Stomach (tissue), 8 donors: ENCODE measurements at regions not wholly inside any gene's neighbourhood (a gene's known extent, or its start where the extent isn't known, plus 50 kb on each side); places are given as distances from the start of the nearest gene placed in this dataset.

Source experiments
- DNase-seq, 2 donors: peaks; one replicate each; pipeline versions ENCODE4 v3.0.0 to v3.0.0-alpha.2; 2013 to 2019
- H3K27ac ChIP-seq, 5 donors: fragments of 200-600 bp in 4 of 5; sonication (generic) in 4 of 5; one replicate each; pipeline ENCODE4 v1.5.1; 2013 to 2019; ENCODE audit warnings: mild to moderate bottlenecking in 1 of 5, moderate library complexity in 1 of 5
- H3K27me3 ChIP-seq, 3 donors: fragments of 200-600 bp; sonication (generic); one replicate each; pipeline ENCODE4 v1.5.1; 2017 to 2019; ENCODE audit warnings: mixed run types in 1 of 3
- H3K36me3 ChIP-seq, 4 donors: fragments of 200-600 bp; sonication (generic); 1 replicate in 3 of 4; 2 replicates in 1 of 4; pipeline ENCODE4 v1.5.1; 2016 to 2019
- H3K4me1 ChIP-seq, 4 donors: fragments of 200-600 bp; sonication (generic); one replicate each; pipeline ENCODE4 v1.5.1; 2016 to 2019
- H3K4me3 ChIP-seq, 4 donors: fragments of 200-600 bp; sonication (generic) in 3 of 4; one replicate each; pipeline ENCODE4 v1.5.1; 2016 to 2019; ENCODE audit warnings: mild to moderate bottlenecking in 1 of 4
- H3K9me3 ChIP-seq, 4 donors: fragments of 200-600 bp; sonication (generic); one replicate each; pipeline ENCODE4 v1.5.1; 2016 to 2019
- CTCF ChIP-seq, 7 experiments: fragments of 450-650 bp in 4 of 7; fragments of 200-600 bp in 3 of 7; sonication (generic) in 3 of 7; IDR thresholded peaks; one replicate each; pipeline ENCODE4 v1.5.1; 2016 to 2019; ENCODE audit warnings: antibody characterized with exemption in 7 of 7, control low read depth in 2 of 7, mild to moderate bottlenecking in 1 of 7
- EP300 ChIP-seq: sonication (generic); formaldehyde crosslinking; IDR thresholded peaks from one replicate; pipeline ENCODE4 v1.6.1; 2017; ENCODE audit warnings: antibody characterized with exemption
- POLR2A ChIP-seq, 4 donors: fragments of 450-650 bp; IDR thresholded peaks; one replicate each; pipeline ENCODE4 v1.6.1; 2016; ENCODE audit warnings: antibody characterized with exemption in 4 of 4, control low read depth in 2 of 4, mild to moderate bottlenecking in 1 of 4, moderate library complexity in 1 of 4
- POLR2AphosphoS5 ChIP-seq, 3 donors: sonication (generic); formaldehyde crosslinking; IDR thresholded peaks; one replicate each; pipeline ENCODE4 v1.6.1; 2016; ENCODE audit warnings: antibody characterized with exemption in 3 of 3
- WGBS, 5 donors: extraction: QIAGEN DNeasy Blood & Tissue Kit in 3 of 5; methylation state at CpG; one replicate each; pipeline versions ENCODE4 v1.1.5 to v1.1.7; 2013 to 2018; 5-methylcytosine and 5-hydroxymethylcytosine counted together
- intact Hi-C: fragments of 100-400 bp; cut with DNase I; formaldehyde crosslinking; loops from one replicate; pipeline ENCODE4 v1.15.1; 2023; ENCODE audit warnings: low total_unique reads
- donor health status: healthy with polysubstance abuse.
- donor health status: Bipolar disorder and iron deficiency.
- donor health status: healthy.

- Histone ChIP-seq H3K27ac (no peak overlapping the region), H3K4me3 (no peak overlapping the region)
- TF ChIP-seq POLR2A (IDR thresholded peaks at IDR 0.05) (no peak), POLR2AphosphoS5 (IDR thresholded peaks at IDR 0.05) (no peak), CTCF (IDR thresholded peaks at IDR 0.05) (no peak), EP300 (no peak)
Observed at GRCh38 chr7:110522761-110523200, 568.1 kb upstream of the LRRN3 start.

GRCh38 chr7:110529175-110529574, 561.8 kb upstream of the LRRN3 start:
- intact Hi-C loops: no loop called here
- 89 to 96% (median 90%) methylated on average over 2 of the region's 2 CpGs for WGBS, 5 donors

More at GRCh38 chr7:110522761-110523200, 568.1 kb upstream of the LRRN3 start:
- intact Hi-C loops: no loop called here
- Histone ChIP-seq H3K27me3 (no peaks in the 10 kb centered on the region), H3K9me3 (peaks cover 0 to 11% (median 3%) of the 10 kb centered on the region in 4 donors), H3K36me3 (no peaks in the 10 kb centered on the region), H3K4me1 (peaks cover 0 to 12% (median 0%) of the 10 kb centered on the region in 4 donors)
- DNase-seq: peak in 1 of 2 donors; percentile 81
- WGBS, 5 donors: 13 to 48% (median 33%) methylated on average over 3 of the region's 3 CpGs

DNA sequence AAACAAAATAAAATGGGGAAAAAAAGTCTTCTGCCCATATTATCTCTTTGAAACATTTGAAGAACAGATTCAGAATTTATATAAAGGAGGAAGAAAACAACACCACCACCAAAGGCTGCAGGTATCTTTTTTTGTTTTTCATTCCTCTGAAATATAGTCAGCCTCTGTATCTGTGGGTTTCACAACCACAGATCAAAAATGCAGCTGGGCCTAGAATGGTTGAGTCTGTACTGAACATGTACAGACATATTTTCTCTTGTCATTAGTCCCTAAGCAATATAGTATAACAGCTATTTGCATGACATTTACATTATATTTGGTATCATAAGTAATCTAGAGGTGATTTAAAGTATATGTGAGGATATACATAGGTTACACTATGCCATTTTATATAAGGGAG, 559.7 kb upstream of the LRRN3 start:
- intact Hi-C loops: no loop called here
- H3K4me1 ChIP-seq: peaks cover 0 to 8% (median 0%) of the 10 kb centered on the region in 4 donors
- TF ChIP-seq POLR2AphosphoS5 (IDR thresholded peaks at IDR 0.05) (no peak), CTCF (IDR thresholded peaks at IDR 0.05) (no peak), POLR2A (IDR thresholded peaks at IDR 0.05) (no peak), EP300 (no peak)

More at GRCh38 chr7:110529175-110529574, 561.8 kb upstream of the LRRN3 start:
- Histone ChIP-seq H3K4me1 (peaks cover 0 to under 1% (median 0%) of the 10 kb centered on the region in 4 donors), H3K27me3 (no peaks in the 10 kb centered on the region), H3K9me3 (no peaks in the 10 kb centered on the region), H3K4me3 (no peak overlapping the region), H3K36me3 (no peaks in the 10 kb centered on the region), H3K27ac (no peak overlapping the region)
- TF ChIP-seq CTCF (IDR thresholded peaks at IDR 0.05) (no peak), POLR2A (IDR thresholded peaks at IDR 0.05) (no peak), POLR2AphosphoS5 (IDR thresholded peaks at IDR 0.05) (no peak), EP300 (no peak)
- no peak for DNase-seq

GRCh38 chr7:110534241-110534931, 556.5 kb upstream of the LRRN3 start:
- Histone ChIP-seq H3K27me3 (no peaks in the 10 kb centered on the region), H3K27ac (no peak overlapping the region), H3K4me1 (peaks cover 0 to 8% (median 0%) of the 10 kb centered on the region in 4 donors), H3K4me3 (no peak overlapping the region), H3K9me3 (no peaks in the 10 kb centered on the region), H3K36me3 (no peaks in the 10 kb centered on the region)
- intact Hi-C loops: no loop called here
- DNase-seq: peak in 1 of 2 donors; percentile 15
- no peak for TF ChIP-seq POLR2A (IDR thresholded peaks at IDR 0.05)
- TF ChIP-seq POLR2AphosphoS5 (IDR thresholded peaks at IDR 0.05): no peak
- TF ChIP-seq EP300: no peak
- no peak for TF ChIP-seq CTCF (IDR thresholded peaks at IDR 0.05)
- 60 to 65% (median 64%) methylated on average over 7 of the region's 7 CpGs for WGBS, 5 donors

More for the DNA sequence above, 559.7 kb upstream of the LRRN3 start:
- H3K9me3 ChIP-seq: no peaks in the 10 kb centered on the region
- no peaks in the 10 kb centered on the region for H3K36me3 ChIP-seq
- no peak overlapping the region for H3K27ac ChIP-seq
- DNase-seq: no peak
- H3K4me3 ChIP-seq: no peak overlapping the region
- no peaks in the 10 kb centered on the region for H3K27me3 ChIP-seq
